ENCODE measurements at regions not wholly inside any gene's neighbourhood (a gene's known extent, or its start where the extent isn't known, plus 50 kb on each side); places are given as distances from the start of the nearest gene placed in this dataset.

- TF ChIP-seq CTCF (IDR thresholded peaks at IDR 0.05; ENCODE audit: insufficient read depth, low read length), result no peak
- TF ChIP-seq POLR2AphosphoS5 (IDR thresholded peaks at IDR 0.05; ENCODE audit: low read depth), result no peak
- TF ChIP-seq SPI1 (IDR thresholded peaks at IDR 0.05; ENCODE audit: borderline replicate concordance, low read depth), result no peak
- no peak for TF ChIP-seq REST (IDR thresholded peaks at IDR 0.05; ENCODE audit: insufficient replicate concordance, low read depth)
- no peak for TF ChIP-seq GABPA (IDR thresholded peaks at IDR 0.05; ENCODE audit: low read depth)
These were observed 709.1 kb downstream of the FAT4 start for GRCh38 chr4:126023896-126024295.

Data from HL-60 (cell line).